GM19468 (cell line): ENCODE measurements at regions not wholly inside any gene's neighbourhood (a gene's known extent, or its start where the extent isn't known, plus 50 kb on each side); places are given as distances from the start of the nearest gene placed in this dataset.

Experiments
- ATAC-seq: cut with Tn5 transposase; IDR thresholded peaks from one replicate; pipeline ENCODE4 v1.9.1; 2021; ENCODE audit warnings: mild to moderate bottlenecking, moderate library complexity, moderate number of reproducible peaks; ENCODE audit not compliant: unreplicated experiment; ENCODE audit errors: extremely low read depth

GRCh38 chr7:36001546-36001945 is 151.5 kb upstream of the EEPD1 start:
- no peak for ATAC-seq

- no peak for ATAC-seq
These were observed 150.2 kb upstream of the EEPD1 start for GRCh38 chr7:36002900-36003299.

- ATAC-seq = no peak
These were observed 149.7 kb upstream of the EEPD1 start for GRCh38 chr7:36003343-36003742.

GRCh38 chr7:36005293-36005692 is 147.8 kb upstream of the EEPD1 start:
- no peak for ATAC-seq

GRCh38 chr7:36005876-36006275 is 147.2 kb upstream of the EEPD1 start:
- ATAC-seq = no peak

- no peak for ATAC-seq
These were observed 146.3 kb upstream of the EEPD1 start for GRCh38 chr7:36006636-36007229.

GRCh38 chr7:36010656-36011587 is 142.1 kb upstream of the EEPD1 start:
- no peak for ATAC-seq

- ATAC-seq = no peak
These were observed 141.5 kb upstream of the EEPD1 start for GRCh38 chr7:36011588-36011965.

GRCh38 chr7:36013246-36014014 is 139.6 kb upstream of the EEPD1 start:
- ATAC-seq = no peak

GRCh38 chr7:36014961-36015360 is 138.1 kb upstream of the EEPD1 start:
- no peak for ATAC-seq

GRCh38 chr7:36015733-36016132 is 137.3 kb upstream of the EEPD1 start:
- no peak for ATAC-seq

- no peak for ATAC-seq
These were observed 136.4 kb upstream of the EEPD1 start for GRCh38 chr7:36016648-36017047.

GRCh38 chr7:36017111-36017510 is 135.9 kb upstream of the EEPD1 start:
- no peak for ATAC-seq

GRCh38 chr7:36018816-36019484 is 134.1 kb upstream of the EEPD1 start:
- ATAC-seq = no peak

- no peak for ATAC-seq
These were observed 133.5 kb upstream of the EEPD1 start for GRCh38 chr7:36019538-36019937.

- no peak for ATAC-seq
These were observed 133.1 kb upstream of the EEPD1 start for GRCh38 chr7:36019980-36020379.

- ATAC-seq = no peak
These were observed 131.7 kb upstream of the EEPD1 start for GRCh38 chr7:36021367-36021766.

- ATAC-seq = no peak
These were observed 131.0 kb upstream of the EEPD1 start for GRCh38 chr7:36021917-36022550.

- ATAC-seq = no peak
These were observed 130.0 kb upstream of the EEPD1 start for GRCh38 chr7:36023033-36023560.

- ATAC-seq = no peak
These were observed 127.9 kb upstream of the EEPD1 start for GRCh38 chr7:36025190-36025589.
